DOHH2 (cell line): ENCODE measurements at regions not wholly inside any gene's neighbourhood (a gene's known extent, or its start where the extent isn't known, plus 50 kb on each side); places are given as distances from the start of the nearest gene placed in this dataset.

Source experiments
- H3F3A ChIP-seq: fragments of 200-600 bp; sonication (generic), shearing (Covaris generic); 2 replicates; pipeline ENCODE4 v1.6.0; 2016; ENCODE audit warnings: antibody characterized with exemption, mild to moderate bottlenecking; ENCODE audit not compliant: control insufficient read depth, insufficient read depth
- H3K27ac ChIP-seq: fragments of 200-600 bp; sonication (generic); 2 replicates; pipeline ENCODE4 v1.5.1; 2014; ENCODE audit warnings: low read depth, mild to moderate bottlenecking, low read length, moderate library complexity
- H3K27me3 ChIP-seq: fragments of 200-600 bp; sonication (generic); 2 replicates; pipeline ENCODE4 v1.6.1; 2014; ENCODE audit warnings: mild to moderate bottlenecking, low read length, mixed read lengths; ENCODE audit not compliant: control insufficient read depth
- H3K36me3 ChIP-seq: fragments of 200-600 bp; sonication (generic); 2 replicates; pipeline ENCODE4 v1.6.1; 2014; ENCODE audit warnings: mild to moderate bottlenecking, low read length, moderate library complexity, mixed read lengths; ENCODE audit not compliant: control insufficient read depth
- H3K4me1 ChIP-seq: fragments of 200-600 bp; sonication (generic); 2 replicates; pipeline ENCODE4 v1.6.1; 2014; ENCODE audit warnings: mild to moderate bottlenecking, low read length, mixed read lengths; ENCODE audit not compliant: control insufficient read depth
- H3K4me2 ChIP-seq: fragments of 200-600 bp; sonication (generic); 2 replicates; pipeline ENCODE4 v1.6.0; 2014; ENCODE audit warnings: mild to moderate bottlenecking, low read length, moderate library complexity
- H3K4me3 ChIP-seq: fragments of 200-600 bp; sonication (generic); 2 replicates; pipeline ENCODE4 v1.5.1; 2014; ENCODE audit warnings: mild to moderate bottlenecking, low read length, mixed read lengths
- H3K79me2 ChIP-seq: fragments of 200-600 bp; sonication (generic); 2 replicates; pipeline ENCODE4 v1.6.1; 2014; ENCODE audit warnings: mild to moderate bottlenecking, low read length, mixed read lengths; ENCODE audit not compliant: control insufficient read depth
- H3K9me2 ChIP-seq: fragments of 200-600 bp; sonication (generic); replicated peaks from 2 replicates; pipeline ENCODE4 v1.6.1; 2014; ENCODE audit warnings: mild to moderate bottlenecking, low read length, mixed read lengths; ENCODE audit not compliant: control insufficient read depth
- H3K9me3 ChIP-seq: fragments of 200-600 bp; sonication (generic); 2 replicates; pipeline ENCODE4 v1.6.1; 2014; ENCODE audit warnings: antibody characterized with exemption, low read length, mixed read lengths; ENCODE audit not compliant: control insufficient read depth, insufficient read depth
- H4K20me1 ChIP-seq: fragments of 200-600 bp; sonication (generic); 2 replicates; pipeline ENCODE4 v1.6.0; 2014; ENCODE audit warnings: low read depth, mild to moderate bottlenecking, antibody characterized with exemption, low read length, moderate library complexity; ENCODE audit not compliant: control insufficient read depth, insufficient read depth
- EZH2phosphoT487 ChIP-seq: fragments of 200-600 bp; sonication (generic); IDR thresholded peaks from 2 replicates; pipeline ENCODE4 v1.6.1; 2017; ENCODE audit warnings: borderline replicate concordance, mild to moderate bottlenecking, antibody characterized with exemption, low read length, moderate library complexity, mixed read lengths
- TF ChIP-seq, protein P1 (sequence below): fragments of 200-600 bp; sonication (generic); IDR thresholded peaks from one replicate; pipeline ENCODE4 v1.5.1; 2014; ENCODE audit warnings: antibody characterized with exemption, mild to moderate bottlenecking, low read depth, low read length; ENCODE audit not compliant: poor library complexity, severe bottlenecking

DNA sequence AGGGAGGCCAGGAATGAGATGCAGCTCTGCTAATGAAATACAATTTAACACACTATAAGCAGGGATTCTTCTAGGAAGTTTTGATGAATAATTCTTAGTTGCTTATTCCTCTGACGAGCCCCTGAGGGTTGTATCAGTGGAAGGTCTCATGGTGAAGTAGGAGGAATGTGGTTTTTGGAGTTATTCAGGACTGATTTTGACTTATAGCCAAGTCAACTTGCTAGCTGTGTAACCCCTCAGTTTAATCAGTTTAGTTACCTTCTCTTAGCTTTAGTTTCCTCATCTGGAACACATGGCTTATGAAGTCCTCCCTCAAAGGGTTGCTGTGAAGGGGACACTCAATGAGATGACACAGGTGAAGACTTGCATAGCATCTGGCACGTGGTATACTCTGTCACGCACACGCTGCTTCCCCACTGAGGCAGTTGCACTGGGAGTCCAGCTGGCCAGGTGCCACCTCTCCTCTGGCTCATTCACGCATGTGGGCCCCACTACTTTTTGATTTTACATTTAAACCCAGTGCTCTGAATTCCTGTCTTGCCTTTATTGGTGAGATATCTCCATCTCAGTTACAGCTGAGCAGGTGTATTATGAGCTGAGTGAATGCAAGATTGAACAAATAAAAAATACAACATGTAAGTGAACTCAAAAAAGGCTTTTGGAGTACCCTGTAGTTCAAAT, 415.0 kb downstream of the ARHGEF28 start:
- H3K9me3 ChIP-seq = no peaks in the 10 kb centered on the region
- no peak overlapping the region for H3K4me2 ChIP-seq
- H3F3A ChIP-seq = no peaks in the 10 kb centered on the region
- no peaks in the 10 kb centered on the region for H4K20me1 ChIP-seq
- no peaks in the 10 kb centered on the region for H3K4me1 ChIP-seq
- H3K36me3 ChIP-seq = no peaks in the 10 kb centered on the region
- no peaks in the 10 kb centered on the region for H3K79me2 ChIP-seq
- H3K4me3 ChIP-seq = no peak overlapping the region
- no peaks in the 10 kb centered on the region for H3K9me2 ChIP-seq
- no peaks in the 10 kb centered on the region for H3K27me3 ChIP-seq
- TF ChIP-seq, protein P1, sequence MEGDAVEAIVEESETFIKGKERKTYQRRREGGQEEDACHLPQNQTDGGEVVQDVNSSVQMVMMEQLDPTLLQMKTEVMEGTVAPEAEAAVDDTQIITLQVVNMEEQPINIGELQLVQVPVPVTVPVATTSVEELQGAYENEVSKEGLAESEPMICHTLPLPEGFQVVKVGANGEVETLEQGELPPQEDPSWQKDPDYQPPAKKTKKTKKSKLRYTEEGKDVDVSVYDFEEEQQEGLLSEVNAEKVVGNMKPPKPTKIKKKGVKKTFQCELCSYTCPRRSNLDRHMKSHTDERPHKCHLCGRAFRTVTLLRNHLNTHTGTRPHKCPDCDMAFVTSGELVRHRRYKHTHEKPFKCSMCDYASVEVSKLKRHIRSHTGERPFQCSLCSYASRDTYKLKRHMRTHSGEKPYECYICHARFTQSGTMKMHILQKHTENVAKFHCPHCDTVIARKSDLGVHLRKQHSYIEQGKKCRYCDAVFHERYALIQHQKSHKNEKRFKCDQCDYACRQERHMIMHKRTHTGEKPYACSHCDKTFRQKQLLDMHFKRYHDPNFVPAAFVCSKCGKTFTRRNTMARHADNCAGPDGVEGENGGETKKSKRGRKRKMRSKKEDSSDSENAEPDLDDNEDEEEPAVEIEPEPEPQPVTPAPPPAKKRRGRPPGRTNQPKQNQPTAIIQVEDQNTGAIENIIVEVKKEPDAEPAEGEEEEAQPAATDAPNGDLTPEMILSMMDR = no peak
- no peak for TF ChIP-seq EZH2phosphoT487
- H3K27ac ChIP-seq = no peak overlapping the region

DNA sequence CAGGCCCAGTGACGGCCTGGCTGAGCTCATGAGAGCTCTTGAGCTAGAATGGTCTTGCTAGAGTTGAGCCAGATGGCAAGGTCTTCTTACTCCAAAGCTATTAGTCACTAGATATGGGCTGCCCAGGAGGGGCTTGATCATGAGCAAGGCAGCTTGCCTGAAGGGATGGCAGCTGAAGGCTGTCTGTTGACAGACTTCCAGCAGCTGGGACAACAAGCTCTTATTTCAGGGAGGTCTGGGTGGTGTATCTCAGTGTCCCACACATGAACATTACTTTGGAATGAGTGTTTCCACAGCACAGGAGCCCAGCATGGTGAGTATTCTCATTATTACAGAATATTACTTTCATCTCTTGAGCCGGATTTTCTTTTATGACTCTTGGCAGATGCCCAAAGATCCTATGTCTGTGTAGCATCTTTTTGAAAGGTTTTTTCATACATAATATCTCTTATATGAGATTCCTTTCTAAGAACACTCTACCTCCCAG, 414.1 kb downstream of the ARHGEF28 start:
- no peaks in the 10 kb centered on the region for H4K20me1 ChIP-seq
- no peaks in the 10 kb centered on the region for H3K9me2 ChIP-seq
- H3K9me3 ChIP-seq = no peaks in the 10 kb centered on the region
- H3K4me3 ChIP-seq = no peak overlapping the region
- H3K27ac ChIP-seq = no peak overlapping the region
- no peak for TF ChIP-seq EZH2phosphoT487
- TF ChIP-seq, protein P1 = no peak
- H3K4me1 ChIP-seq = no peaks in the 10 kb centered on the region
- H3F3A ChIP-seq = no peaks in the 10 kb centered on the region
- no peaks in the 10 kb centered on the region for H3K27me3 ChIP-seq
- H3K79me2 ChIP-seq = no peaks in the 10 kb centered on the region
- no peaks in the 10 kb centered on the region for H3K36me3 ChIP-seq
- no peak overlapping the region for H3K4me2 ChIP-seq

DNA sequence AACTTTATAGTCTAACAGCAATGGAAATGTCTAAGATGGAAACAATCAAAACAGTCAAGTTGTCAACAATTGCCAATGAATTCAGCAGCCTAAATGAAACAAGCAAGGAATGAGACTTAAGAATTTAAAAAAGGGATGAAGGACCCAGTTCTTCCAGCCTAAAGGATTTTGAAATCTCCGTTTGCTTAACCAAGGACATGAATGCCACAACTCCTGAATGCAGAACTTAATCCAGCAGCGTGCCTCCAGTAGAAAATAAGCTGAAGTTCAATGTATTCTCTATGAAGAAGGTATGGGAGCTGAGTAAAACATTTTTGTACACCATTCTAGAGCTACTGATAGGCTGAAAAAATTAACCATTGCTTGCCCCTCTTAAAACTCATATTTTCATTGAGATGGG, 411.3 kb downstream of the ARHGEF28 start:
- no peaks in the 10 kb centered on the region for H3K27me3 ChIP-seq

More for the DNA sequence above, 411.3 kb downstream of the ARHGEF28 start:
- H3K4me3 ChIP-seq = no peak overlapping the region
- no peaks in the 10 kb centered on the region for H3K9me3 ChIP-seq
- no peak overlapping the region for H3K27ac ChIP-seq
- no peaks in the 10 kb centered on the region for H3F3A ChIP-seq
- no peaks in the 10 kb centered on the region for H3K4me1 ChIP-seq
- H3K79me2 ChIP-seq = no peaks in the 10 kb centered on the region
- no peaks in the 10 kb centered on the region for H3K9me2 ChIP-seq
- H3K36me3 ChIP-seq = no peaks in the 10 kb centered on the region
- H4K20me1 ChIP-seq = no peaks in the 10 kb centered on the region
- no peak overlapping the region for H3K4me2 ChIP-seq
- TF ChIP-seq EZH2phosphoT487 = no peak
- TF ChIP-seq, protein P1 = no peak
